Thoracic aorta (tissue), 2 donors: ENCODE measurements at regions not wholly inside any gene's neighbourhood (a gene's known extent, or its start where the extent isn't known, plus 50 kb on each side); places are given as distances from the start of the nearest gene placed in this dataset.

ENCODE experiments used
- ATAC-seq: fragments of 150-250 bp; one replicate; pipeline ENCODE4 v1.8.0; 2017; ENCODE audit warnings: low read depth; ENCODE audit not compliant: insufficient number of reproducible peaks, low FRiP score
- DNase-seq: peaks from one replicate; pipeline ENCODE4 v3.0.0-alpha.2; 2020; ENCODE audit warnings: low spot score
- H3K27ac ChIP-seq, 2 donors: fragments of 200-600 bp; sonication (generic); 1 replicate in 1 of 2; 2 replicates in 1 of 2; pipeline ENCODE4 v1.5.1; 2016; ENCODE audit warnings: mild to moderate bottlenecking in 2 of 2, moderate library complexity in 2 of 2
- H3K27me3 ChIP-seq: fragments of 200-600 bp; sonication (generic); replicated peaks from 2 replicates; pipeline ENCODE4 v1.6.0; 2016; ENCODE audit warnings: mild to moderate bottlenecking; ENCODE audit not compliant: insufficient read depth
- H3K36me3 ChIP-seq: fragments of 200-600 bp; sonication (generic); one replicate; pipeline ENCODE4 v1.5.1; 2016
- H3K4me1 ChIP-seq, 2 donors: fragments of 200-600 bp; sonication (generic); 1 replicate in 1 of 2; 2 replicates in 1 of 2; pipeline versions ENCODE4 v1.5.1 to v1.6.0; 2016; ENCODE audit warnings: low read depth in 2 of 2, mild to moderate bottlenecking in 1 of 2; ENCODE audit not compliant: control insufficient read depth in 1 of 2
- H3K4me3 ChIP-seq: fragments of 200-600 bp; sonication (generic); 2 replicates; pipeline ENCODE4 v1.5.1; 2016; ENCODE audit warnings: mild to moderate bottlenecking
- H3K9me3 ChIP-seq: fragments of 200-600 bp; sonication (generic); 2 replicates; pipeline ENCODE4 v1.5.1; 2016
- CTCF ChIP-seq: fragments of 200-600 bp; sonication (generic); IDR thresholded peaks from one replicate; pipeline ENCODE4 v1.5.1; 2019; ENCODE audit warnings: antibody characterized with exemption

DNA sequence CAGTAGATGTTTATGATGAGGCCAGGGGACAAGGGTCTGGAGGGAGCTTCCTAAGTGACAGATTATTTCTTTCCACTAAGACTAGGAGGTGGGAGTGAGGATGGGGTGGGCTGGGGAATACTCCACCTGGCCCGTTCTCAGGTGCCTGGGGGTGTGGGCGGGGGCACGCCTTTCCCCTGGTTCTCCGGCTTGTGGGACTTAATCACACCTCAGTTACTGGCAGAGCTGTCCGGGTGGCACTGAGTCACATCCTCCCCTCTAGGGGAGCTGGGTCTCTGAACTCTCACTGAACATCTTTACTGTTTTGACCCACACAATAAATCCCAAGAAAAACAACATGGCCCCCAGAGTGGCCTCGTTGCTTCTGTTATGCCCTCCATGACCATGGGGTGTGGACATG lies 332.8 kb downstream of the MAF start:
- Histone ChIP-seq H3K36me3 (no peaks in the 10 kb centered on the region), H3K4me1 (no peaks in the 10 kb centered on the region), H3K9me3 (no peaks in the 10 kb centered on the region), H3K4me3 (no peak overlapping the region), H3K27ac (no peak overlapping the region), H3K27me3 (no peaks in the 10 kb centered on the region)
- TF ChIP-seq CTCF = no peak
- no peak for ATAC-seq
- no peak for DNase-seq

- no peak overlapping the region for H3K4me3 ChIP-seq
- DNase-seq (no peak), ATAC-seq (no peak)
- no peaks in the 10 kb centered on the region for H3K9me3 ChIP-seq
- H3K4me1 ChIP-seq = peaks cover 0 to 2% of the 10 kb centered on the region in 2 donors
- no peak for TF ChIP-seq CTCF
- H3K36me3 ChIP-seq = no peaks in the 10 kb centered on the region
- no peak overlapping the region for H3K27ac ChIP-seq
- no peaks in the 10 kb centered on the region for H3K27me3 ChIP-seq
Observed at GRCh38 chr16:79267146-79267545, 333.4 kb downstream of the MAF start.

- no peaks in the 10 kb centered on the region for H3K36me3 ChIP-seq
- no peak overlapping the region for H3K27ac ChIP-seq
- ATAC-seq (no peak), DNase-seq (no peak)
- H3K4me3 ChIP-seq = no peak overlapping the region
- TF ChIP-seq CTCF = no peak
- peaks cover 0 to 8% of the 10 kb centered on the region in 2 donors for H3K4me1 ChIP-seq
- no peaks in the 10 kb centered on the region for H3K27me3 ChIP-seq
- H3K9me3 ChIP-seq = no peaks in the 10 kb centered on the region
Observed at GRCh38 chr16:79265701-79266100, 334.8 kb downstream of the MAF start.

DNA sequence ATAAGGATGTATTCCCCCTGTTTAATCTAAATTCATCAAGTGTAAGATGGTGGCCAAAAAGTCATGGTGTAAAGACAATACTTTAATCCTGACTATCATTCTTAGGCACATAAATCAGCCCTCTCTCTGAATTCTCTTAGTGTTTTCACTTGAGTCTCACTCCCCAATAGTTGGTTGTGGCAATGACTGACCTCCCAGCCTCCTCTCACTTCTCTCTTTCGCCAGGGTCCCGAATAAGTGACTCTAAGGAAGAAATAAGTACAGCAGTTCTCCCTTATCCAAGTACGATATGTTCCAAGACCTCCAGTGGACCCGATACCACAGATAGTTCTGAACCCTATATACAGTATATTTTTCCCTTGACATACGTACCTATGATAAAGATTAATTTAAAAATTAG lies 335.3 kb downstream of the MAF start:
- H3K9me3 ChIP-seq = no peaks in the 10 kb centered on the region
- H3K27me3 ChIP-seq = no peaks in the 10 kb centered on the region
- H3K4me3 ChIP-seq = no peak overlapping the region
- peaks cover 0 to 8% of the 10 kb centered on the region in 2 donors for H3K4me1 ChIP-seq
- ATAC-seq (no peak), DNase-seq (no peak)
- H3K36me3 ChIP-seq = no peaks in the 10 kb centered on the region
- H3K27ac ChIP-seq = no peak overlapping the region
- no peak for TF ChIP-seq CTCF

GRCh38 chr16:79264237-79265109 lies 336.1 kb downstream of the MAF start:
- ATAC-seq = no peak
- no peak overlapping the region for H3K27ac ChIP-seq
- no peak for TF ChIP-seq CTCF
- peaks cover 0 to 8% of the 10 kb centered on the region in 2 donors for H3K4me1 ChIP-seq
- no peaks in the 10 kb centered on the region for H3K9me3 ChIP-seq
- H3K4me3 ChIP-seq = no peak overlapping the region
- H3K36me3 ChIP-seq = no peaks in the 10 kb centered on the region
- no peak for DNase-seq
- H3K27me3 ChIP-seq = no peaks in the 10 kb centered on the region
